Activated CD4-positive, alpha-beta T cell treated with anti-CD3 and anti-CD28 coated beads for 24 hours (primary cell): ENCODE measurements at regions not wholly inside any gene's neighbourhood (a gene's known extent, or its start where the extent isn't known, plus 50 kb on each side); places are given as distances from the start of the nearest gene placed in this dataset.
"Not testable (repeated sequence)": the region's sequence is repeated elsewhere in the genome, so short reads cannot be mapped to it uniquely, and the experiment has no call there.

Experiments used
- DNase-seq, 2 donors: peaks; one replicate each; pipeline ENCODE4 v3.0.0-alpha.2; 2020; ENCODE audit warnings: low read depth in 2 of 2

DNA sequence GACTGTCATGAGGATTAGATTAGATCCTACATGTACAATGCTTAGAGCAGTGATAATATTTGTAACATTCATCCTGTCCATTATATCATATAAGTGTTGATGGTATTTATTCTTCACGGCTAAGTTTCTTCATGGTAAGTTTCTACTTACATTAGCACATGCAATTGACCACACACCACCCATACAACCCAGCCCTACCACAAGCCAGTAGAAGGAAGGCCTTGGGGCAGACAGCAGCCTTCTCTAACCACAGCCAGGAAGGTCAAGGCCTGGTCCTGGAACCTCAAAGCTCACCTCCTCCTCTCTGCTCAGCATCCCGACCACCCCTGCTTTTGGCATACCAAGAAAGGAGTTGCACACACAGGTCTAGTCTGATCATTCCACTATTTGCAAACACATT is 245.2 kb upstream of the SDK2 start:
- no peak for DNase-seq

DNA sequence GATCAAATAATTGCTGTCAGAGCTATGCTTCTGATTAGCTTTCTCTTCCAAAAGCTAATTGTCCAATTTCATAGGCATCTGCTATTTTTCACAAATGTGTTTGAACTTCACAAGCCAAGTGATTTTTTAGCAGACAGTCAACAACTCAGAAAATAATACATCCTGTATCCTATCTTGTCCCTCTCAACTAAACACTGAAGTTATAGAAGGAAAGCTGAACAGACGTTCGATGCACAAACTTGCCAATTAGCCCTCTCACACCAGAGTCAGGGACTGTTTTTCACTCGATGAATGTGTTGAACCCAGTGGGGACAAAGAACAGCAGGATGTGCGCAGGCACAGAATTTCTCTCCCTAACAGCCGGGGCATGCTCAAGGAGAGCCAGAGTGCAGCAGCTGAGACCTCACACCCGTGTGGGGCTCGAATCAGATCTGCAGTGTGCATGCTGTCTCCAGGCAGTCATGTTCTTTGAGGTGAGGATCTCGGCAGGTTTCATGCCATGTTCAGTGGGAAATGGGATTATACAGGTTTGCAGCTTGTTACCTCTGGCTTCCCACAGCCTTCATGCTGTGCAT is 246.7 kb upstream of the SDK2 start:
- no peak for DNase-seq

- no peak for DNase-seq
Measured at GRCh38 chr17:73895157-73895556, 250.9 kb upstream of the SDK2 start.

DNA sequence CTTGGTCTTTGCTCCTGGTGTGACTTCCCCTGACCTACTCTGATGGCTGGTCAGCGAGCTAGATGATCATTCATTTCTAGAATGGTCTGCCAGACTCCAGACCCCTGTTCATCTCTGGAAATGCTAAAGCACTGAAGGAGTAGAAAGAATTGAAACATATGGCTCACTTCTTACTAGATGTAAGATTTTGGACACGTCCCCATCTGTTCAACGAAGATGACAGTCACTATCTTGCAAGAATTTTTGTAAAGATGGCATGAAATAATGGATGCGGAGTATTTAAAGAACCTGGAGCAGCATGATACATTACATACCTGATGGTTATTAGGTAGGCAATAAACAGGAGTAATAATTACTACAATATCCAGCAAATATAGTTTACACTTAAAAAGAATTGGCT is 252.7 kb upstream of the SDK2 start:
- DNase-seq = no peak

GRCh38 chr17:73899839-73900238 is 255.6 kb upstream of the SDK2 start:
- no peak for DNase-seq

DNA sequence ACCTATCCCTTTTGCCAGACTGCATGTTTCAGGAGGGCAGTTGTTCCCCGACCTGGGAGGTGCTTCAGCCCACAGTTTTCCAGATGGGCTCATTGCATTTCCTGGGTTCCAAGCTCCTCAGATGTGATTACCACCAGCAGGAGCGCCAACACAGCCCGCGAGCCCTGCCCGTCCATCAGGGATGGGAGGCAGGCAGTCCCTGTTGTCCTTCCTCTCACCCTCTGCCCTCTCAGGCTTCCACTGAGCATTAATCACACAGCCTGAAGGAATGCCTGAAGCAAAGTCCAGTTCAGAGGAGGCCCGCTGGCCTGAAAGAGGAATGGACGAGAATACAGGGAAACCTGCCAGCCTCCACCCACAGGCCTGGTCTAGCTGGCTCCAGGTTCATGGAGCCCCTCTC is 256.3 kb upstream of the SDK2 start:
- no peak for DNase-seq

DNA sequence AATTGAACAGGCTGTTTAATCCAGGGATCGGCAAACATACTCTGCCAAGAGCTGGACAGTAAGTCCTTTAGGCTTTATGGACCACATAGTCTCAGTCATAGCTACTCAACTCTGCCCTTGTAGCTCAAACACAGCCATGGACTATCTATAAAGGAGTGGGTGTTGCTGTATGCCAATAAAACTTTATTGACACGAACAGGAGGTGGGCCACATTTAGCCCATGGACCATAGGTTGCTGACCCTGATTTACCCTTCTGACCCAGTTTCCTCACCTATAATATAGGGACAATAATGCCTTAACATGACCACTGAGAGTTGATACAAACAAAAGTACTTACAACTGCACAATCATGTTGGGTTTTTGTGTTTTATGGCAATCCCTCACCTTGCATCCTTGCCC is 257.0 kb upstream of the SDK2 start:
- no peak for DNase-seq

GRCh38 chr17:73901661-73902415 is 257.6 kb upstream of the SDK2 start:
- peak in 1 of 2 donors; percentile 14 for DNase-seq

- no peak for DNase-seq
Measured at GRCh38 chr17:73902416-73903181, 258.4 kb upstream of the SDK2 start.

GRCh38 chr17:73906896-73907870 is 262.9 kb upstream of the SDK2 start:
- no peak for DNase-seq

- no peak for DNase-seq
Measured at GRCh38 chr17:73909186-73909585, 264.9 kb upstream of the SDK2 start.

- DNase-seq = no peak
Measured at GRCh38 chr17:73910206-73910605, 266.0 kb upstream of the SDK2 start.

DNA sequence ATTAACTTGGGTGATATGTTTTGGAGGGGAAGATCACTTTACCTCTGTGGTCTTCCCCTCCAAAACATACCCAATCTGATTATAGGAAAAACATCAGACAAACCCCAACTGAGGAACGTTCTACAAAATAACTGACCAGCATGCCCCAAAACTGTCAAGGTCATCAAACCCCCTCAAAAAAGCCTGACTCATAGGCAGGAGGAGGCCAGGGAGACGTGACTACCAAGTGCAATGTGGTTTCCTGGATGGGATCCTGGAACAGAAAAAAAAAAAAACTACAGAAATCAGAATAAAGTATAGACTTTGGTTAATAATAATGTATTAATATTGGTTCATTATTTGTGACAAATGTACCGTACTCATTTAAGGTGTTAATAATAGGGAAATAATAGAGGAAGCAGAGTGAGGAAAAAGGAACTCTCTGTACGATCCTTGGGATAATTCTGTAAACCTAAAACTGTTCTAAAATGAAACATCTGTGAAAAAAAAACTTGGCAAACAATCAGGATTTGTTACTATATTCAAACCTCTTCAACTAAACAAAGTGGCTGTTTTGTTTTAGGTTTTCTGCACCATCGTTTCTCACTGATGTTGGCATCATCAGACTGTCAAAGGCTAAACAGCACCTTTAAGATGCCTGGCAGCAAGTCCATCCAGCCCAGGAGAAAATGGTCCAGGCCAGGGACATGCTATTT is 266.7 kb upstream of the SDK2 start:
- DNase-seq = no peak

- no peak for DNase-seq
Measured at GRCh38 chr17:73911726-73912372, 267.6 kb upstream of the SDK2 start.

- no peak for DNase-seq
Measured at GRCh38 chr17:73912373-73912746, 268.1 kb upstream of the SDK2 start.

GRCh38 chr17:73914536-73915274 is 270.5 kb upstream of the SDK2 start:
- no peak for DNase-seq

- DNase-seq = not testable (repeated sequence)
Measured at GRCh38 chr17:73919033-73919432, 274.8 kb upstream of the SDK2 start.

DNA sequence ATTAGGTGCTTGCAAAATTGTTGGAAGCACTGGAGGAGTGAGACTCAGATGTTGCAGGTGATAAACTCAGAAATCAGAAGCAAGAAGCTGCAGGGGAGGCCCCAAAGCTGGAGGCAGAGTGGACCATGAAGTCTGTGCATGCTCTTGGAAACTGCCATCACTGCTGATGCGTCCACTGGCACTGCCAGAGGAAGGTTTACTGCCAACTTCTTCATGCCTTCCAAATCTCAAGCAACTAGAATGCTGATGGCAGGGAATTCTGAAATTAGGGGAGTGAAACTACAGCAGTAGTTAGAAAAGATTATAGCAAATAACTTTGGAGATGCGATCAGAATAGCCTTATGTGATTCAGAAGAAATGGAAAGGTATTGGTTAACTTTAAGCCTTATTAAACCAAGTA is 277.1 kb upstream of the SDK2 start:
- DNase-seq = no peak

- DNase-seq = no peak
Measured at GRCh38 chr17:73924114-73924908, 279.2 kb upstream of the RPL38 start.
